IMR-90 (cell line): ENCODE measurements at regions not wholly inside any gene's neighbourhood (a gene's known extent, or its start where the extent isn't known, plus 50 kb on each side); places are given as distances from the start of the nearest gene placed in this dataset.

Experiments
- ATAC-seq: fragments of 200-7000 bp; cut with Tn5 transposase; 2 replicates; pipeline ENCODE4 v1.9.1; 2020; ENCODE audit warnings: low read depth, mild to moderate bottlenecking, moderate library complexity
- BruUV-seq: library from RNA; stranded (reverse); fragments of 400-500 nt; replicated peaks from 2 replicates; lab custom pipeline; 2021; lab: Mats Ljungman, UMichigan
- CTCF ChIA-PET: fragments of 300-600 bp; formaldehyde crosslinking; extraction: SDS; loops from one replicate; lab custom pipeline; 2021; ENCODE audit warnings: antibody characterized with exemption; lab: Yijun Ruan, JAX
- POLR2A ChIA-PET: fragments of 300-600 bp; sonication (Branson Sonifier 250); formaldehyde crosslinking; loops from one replicate; lab custom pipeline; 2022; ENCODE audit warnings: antibody characterized with exemption; ENCODE audit not compliant: unreplicated experiment; lab: Charles Lee
- DNase-seq: peaks from one replicate; pipeline ENCODE4 v3.0.0; 2013
- H2AFZ ChIP-seq: replicated peaks from 2 replicates; pipeline ENCODE3; 2013; ENCODE audit warnings: low read length, mild to moderate bottlenecking; ENCODE audit not compliant: poor library complexity
- H2AK5ac ChIP-seq: 2 replicates; pipeline ENCODE4 v1.6.1; 2013; ENCODE audit warnings: low read depth, low read length, inconsistent platforms
- H2AK9ac ChIP-seq: replicated peaks from 2 replicates; pipeline ENCODE3; 2013; ENCODE audit warnings: mild to moderate bottlenecking, low read depth, low read length, moderate library complexity; ENCODE audit not compliant: poor library complexity
- H2BK120ac ChIP-seq: 2 replicates; pipeline ENCODE4 v1.6.1; 2013; ENCODE audit warnings: low read depth, low read length, inconsistent platforms
- H2BK15ac ChIP-seq: 3 replicates; pipeline ENCODE4 v1.6.1; 2013; ENCODE audit warnings: low read depth, low read length, inconsistent platforms
- H2BK20ac ChIP-seq: 2 replicates; pipeline ENCODE4 v1.6.1; 2013; ENCODE audit warnings: low read depth, mild to moderate bottlenecking, inconsistent platforms, low read length, moderate library complexity
- H2BK5ac ChIP-seq: 2 replicates; pipeline ENCODE4 v1.6.1; 2013; ENCODE audit warnings: mild to moderate bottlenecking, low read depth, low read length, inconsistent platforms; ENCODE audit not compliant: poor library complexity, severe bottlenecking
- H3K14ac ChIP-seq: replicated peaks from 2 replicates; pipeline ENCODE4 v1.6.1; 2013; ENCODE audit warnings: low read depth, low read length, inconsistent platforms
- H3K18ac ChIP-seq: 2 replicates; pipeline ENCODE4 v1.6.1; 2013; ENCODE audit warnings: low read depth, low read length, control low read depth
- H3K23ac ChIP-seq: 2 replicates; pipeline ENCODE4 v1.6.1; 2013; ENCODE audit warnings: low read depth, low read length, inconsistent platforms
- H3K27ac ChIP-seq: 2 replicates; pipeline ENCODE4 v1.5.1; 2013; ENCODE audit warnings: mild to moderate bottlenecking, control low read depth, low read length; ENCODE audit not compliant: insufficient read depth
- H3K27me3 ChIP-seq: 2 replicates; pipeline ENCODE4 v1.6.1; 2013; ENCODE audit warnings: low read length; ENCODE audit not compliant: control insufficient read depth, insufficient read depth
- H3K36me3 ChIP-seq: 2 replicates; pipeline ENCODE4 v1.6.1; 2013; ENCODE audit warnings: low read length, mixed read lengths; ENCODE audit not compliant: control insufficient read depth, insufficient read depth
- H3K4ac ChIP-seq: 2 replicates; pipeline ENCODE4 v1.6.1; 2013; ENCODE audit warnings: low read depth, low read length, inconsistent platforms
- H3K4me1 ChIP-seq: 2 replicates; pipeline ENCODE4 v1.6.1; 2013; ENCODE audit warnings: low read length, mixed read lengths; ENCODE audit not compliant: control insufficient read depth, insufficient read depth
- H3K4me2 ChIP-seq: 2 replicates; pipeline ENCODE4 v1.6.1; 2013; ENCODE audit warnings: low read depth, mild to moderate bottlenecking, control low read depth, low read length, moderate library complexity
- H3K4me3 ChIP-seq: 2 replicates; pipeline ENCODE4 v1.5.1; 2013; ENCODE audit warnings: low read depth, mild to moderate bottlenecking, control low read depth, low read length, moderate library complexity; ENCODE audit not compliant: insufficient read depth
- H3K56ac ChIP-seq: 2 replicates; pipeline ENCODE4 v1.6.1; 2013; ENCODE audit warnings: low read length, inconsistent platforms; ENCODE audit not compliant: insufficient read depth; ENCODE audit errors: extremely low read depth
- H3K79me1 ChIP-seq, 2 experiments: 2 replicates each; pipeline ENCODE4 v1.6.1; 2013; ENCODE audit warnings: low read length in 2 of 2, inconsistent platforms in 1 of 2, low read depth in 1 of 2
- H3K9ac ChIP-seq: 2 replicates; pipeline ENCODE4 v1.6.1; 2013; ENCODE audit warnings: low read depth, low read length, control low read depth
- H3K9me1 ChIP-seq: 2 replicates; pipeline ENCODE4 v1.6.1; 2013; ENCODE audit warnings: low read length, inconsistent platforms; ENCODE audit not compliant: insufficient read depth
- H3K9me3 ChIP-seq: 2 replicates; pipeline ENCODE4 v1.6.1; 2013; ENCODE audit warnings: low read length; ENCODE audit not compliant: control insufficient read depth, insufficient read depth
- H4K20me1 ChIP-seq: 2 replicates; pipeline ENCODE4 v1.6.1; 2013; ENCODE audit warnings: low read length, inconsistent platforms; ENCODE audit not compliant: insufficient read depth
- H4K5ac ChIP-seq: 2 replicates; pipeline ENCODE4 v1.6.1; 2013; ENCODE audit warnings: mild to moderate bottlenecking, low read depth, low read length, control low read depth
- H4K8ac ChIP-seq, 2 experiments: 2 replicates each; pipeline ENCODE4 v1.6.1; 2013; ENCODE audit warnings: low read depth in 2 of 2, low read length in 2 of 2, control low read depth in 1 of 2, inconsistent platforms in 1 of 2
- H4K91ac ChIP-seq: 2 replicates; pipeline ENCODE4 v1.6.1; 2013; ENCODE audit warnings: low read depth, low read length, inconsistent platforms; ENCODE audit not compliant: insufficient read depth
- BHLHE40 ChIP-seq: fragments of 150-350 bp; IDR thresholded peaks from 2 replicates; pipeline ENCODE4 v1.6.1; 2016; ENCODE audit warnings: mild to moderate bottlenecking, low read depth, low read length
- CEBPB ChIP-seq: IDR thresholded peaks from 2 replicates; pipeline ENCODE4 v1.6.1; 2012; ENCODE audit warnings: low read depth, low read length, improper control_type of control experiment
- CHD1 ChIP-seq: IDR thresholded peaks from 2 replicates; pipeline ENCODE4 v1.6.1; 2012; ENCODE audit warnings: low read depth, low read length, improper control_type of control experiment
- CTCF ChIP-seq: conservative IDR thresholded peaks from 2 replicates; pipeline ENCODE4 v1.5.1; 2012; ENCODE audit warnings: mild to moderate bottlenecking, low read depth, low read length, improper control_type of control experiment
- ELK1 ChIP-seq: fragments of 150-350 bp; IDR thresholded peaks from 2 replicates; pipeline ENCODE4 v1.6.1; 2016; ENCODE audit warnings: low read depth, mild to moderate bottlenecking, low read length, moderate library complexity, borderline replicate concordance
- FOS ChIP-seq: fragments of 150-350 bp; IDR thresholded peaks from 2 replicates; pipeline ENCODE4 v1.6.1; 2016; ENCODE audit warnings: low read depth, low read length
- MAFK ChIP-seq: IDR thresholded peaks from 2 replicates; pipeline ENCODE4 v1.6.1; 2012; ENCODE audit warnings: low read depth, low read length, improper control_type of control experiment
- MAZ ChIP-seq: IDR thresholded peaks from 2 replicates; pipeline ENCODE4 v1.6.1; 2012; ENCODE audit warnings: low read depth, mild to moderate bottlenecking, low read length, improper control_type of control experiment, moderate library complexity, borderline replicate concordance
- MXI1 ChIP-seq: IDR thresholded peaks from 2 replicates; pipeline ENCODE4 v1.6.1; 2012; ENCODE audit warnings: low read depth, mild to moderate bottlenecking, low read length, moderate library complexity, borderline replicate concordance
- NFE2L2 ChIP-seq: fragments of 150-350 bp; IDR thresholded peaks from 2 replicates; pipeline ENCODE4 v1.6.1; 2016; ENCODE audit warnings: low read depth, mild to moderate bottlenecking, low read length
- POLR2A ChIP-seq: IDR thresholded peaks from 2 replicates; pipeline ENCODE4 v1.6.1; 2012; ENCODE audit warnings: mild to moderate bottlenecking, low read depth, low read length
- RCOR1 ChIP-seq: IDR thresholded peaks from 2 replicates; pipeline ENCODE4 v1.6.1; 2012; ENCODE audit warnings: mild to moderate bottlenecking, low read length, improper control_type of control experiment; ENCODE audit not compliant: insufficient replicate concordance
- USF2 ChIP-seq: fragments of 150-350 bp; IDR thresholded peaks from 2 replicates; pipeline ENCODE4 v1.6.1; 2017; ENCODE audit warnings: mild to moderate bottlenecking, antibody characterized with exemption, low read length, low read depth
- WGBS, 2 experiments: methylation state at CpG; one replicate each; pipeline versions ENCODE4 v1.1.5 to v1.1.7; 2013; ENCODE audit warnings: missing lambda C conversion rate in 2 of 2; ENCODE audit not compliant: insufficient read length in 1 of 2; ENCODE audit errors: extremely low coverage in 2 of 2; 5-methylcytosine and 5-hydroxymethylcytosine counted together
- dilution Hi-C: fragments of 300-500 bp; cut with HindIII; formaldehyde crosslinking; loops from one replicate; pipeline ENCODE4 v1.14.3; 2018; ENCODE audit warnings: low sequenced_read_pairs; ENCODE audit not compliant: unreplicated experiment
- in situ Hi-C: fragments of 300-500 bp; cut with MboI; formaldehyde crosslinking; loops from 3 replicates; pipeline ENCODE4 v1.14.3; 2019; ENCODE audit warnings: low sequenced_read_pairs, inconsistent platforms, mixed read lengths
- intact Hi-C: fragments of 100-400 bp; cut with micrococcal nuclease; formaldehyde crosslinking; loops from 2 replicates; pipeline ENCODE4 v1.10.0; 2022

- Histone ChIP-seq H3K27ac (no peak overlapping the region), H3K14ac (no peak overlapping the region), H3K79me1 (no peaks in the 10 kb centered on the region), H2AK9ac (no peak overlapping the region), H4K91ac (no peak overlapping the region), H3K4me2 (no peak overlapping the region), H3K18ac (no peak overlapping the region), H3K9ac (no peak overlapping the region), H2BK120ac (no peak overlapping the region), H3K4ac (no peak overlapping the region), H3K4me3 (no peak overlapping the region), H2BK5ac (no peak overlapping the region), H3K9me1 (no peaks in the 10 kb centered on the region), H3K23ac (no peak overlapping the region), H2AFZ (no peak overlapping the region), H4K20me1 (no peaks in the 10 kb centered on the region), H3K56ac (no peak overlapping the region), H3K27me3 (no peaks in the 10 kb centered on the region), H3K9me3 (no peaks in the 10 kb centered on the region), H4K8ac (no peak overlapping the region), H2BK15ac (no peak overlapping the region), H3K4me1 (no peaks in the 10 kb centered on the region), H2BK20ac (no peak overlapping the region), H3K36me3 (no peaks in the 10 kb centered on the region), H2AK5ac (no peak overlapping the region), H4K5ac (no peak overlapping the region)
- no TSS peak for BruUV-seq
- intact Hi-C loops (no loop called here), in situ Hi-C loops (loop anchor here (25.0 kb wide), 1 partner anchor 1823 kb away; no protein-coding TSS in a partner anchor), dilution Hi-C loops (no loop called here)
- ATAC-seq: no peak
- ChIA-PET CTCF (interaction anchor here (0.9 kb wide), 1 partner anchor 16 kb away, joined by 4 read pairs; no protein-coding TSS in a partner anchor), POLR2A (no interaction called here)
- TF ChIP-seq CTCF (no peak), ELK1 (no peak), USF2 (no peak), MXI1 (no peak), MAFK (no peak), MAZ (no peak), NFE2L2 (no peak), CEBPB (no peak), CHD1 (no peak), RCOR1 (no peak), POLR2A (no peak), FOS (no peak), BHLHE40 (no peak)
- WGBS, 2 experiments: 67% methylated on average over 1 of the region's 1 CpG; no CpG with 5 or more reads in 1 of the 2 experiments
- DNase-seq: no peak
Observed at GRCh38 chr7:85734823-85735222, 548.0 kb upstream of the SEMA3D start.
